Ovary (tissue), 7 donors: ENCODE measurements at regions not wholly inside any gene's neighbourhood (a gene's known extent, or its start where the extent isn't known, plus 50 kb on each side); places are given as distances from the start of the nearest gene placed in this dataset.

Experiments
- DNase-seq, 5 donors: peaks; one replicate each; pipeline ENCODE4 v3.0.0-alpha.2; 2019 to 2020
- H3K27ac ChIP-seq, 2 donors: fragments of 200-600 bp; one replicate each; pipeline versions ENCODE4 v1.5.1 to v1.8.0; 2019 to 2022
- H3K27me3 ChIP-seq: fragments of 200-600 bp; one replicate; pipeline ENCODE4 v1.8.0; 2022
- H3K36me3 ChIP-seq: fragments of 200-600 bp; sonication (generic); one replicate; pipeline ENCODE4 v1.5.1; 2019
- H3K4me1 ChIP-seq: one replicate; pipeline ENCODE4 v1.8.1; 2013; ENCODE audit warnings: mild to moderate bottlenecking, moderate library complexity; ENCODE audit not compliant: insufficient read depth
- H3K4me3 ChIP-seq: fragments of 200-600 bp; sonication (generic); one replicate; pipeline ENCODE4 v1.5.1; 2017
- H3K9me3 ChIP-seq, 2 donors: fragments of 200-600 bp in 1 of 2; sonication (generic) in 1 of 2; one replicate each; pipeline versions ENCODE4 v1.5.1 to v1.8.1; 2013 to 2019; ENCODE audit warnings: mild to moderate bottlenecking in 1 of 2, moderate library complexity in 1 of 2
- EP300 ChIP-seq: sonication (generic); formaldehyde crosslinking; IDR thresholded peaks from one replicate; pipeline ENCODE4 v1.6.1; 2017; ENCODE audit warnings: antibody characterized with exemption
- POLR2A ChIP-seq: fragments of 450-650 bp; IDR thresholded peaks from one replicate; pipeline ENCODE4 v1.6.1; 2017; ENCODE audit warnings: antibody characterized with exemption, mild to moderate bottlenecking, moderate library complexity
- WGBS, 3 donors: extraction: QIAGEN DNeasy Blood & Tissue Kit in 1 of 3; methylation state at CpG; one replicate each; pipeline versions ENCODE4 v1.1.5 to v1.1.7; 2013 to 2017; 5-methylcytosine and 5-hydroxymethylcytosine counted together
- intact Hi-C, 4 donors: fragments of 100-400 bp; cut with DNase I; formaldehyde crosslinking; loops; one replicate each; pipeline versions ENCODE4 v1.11.0 to v1.15.1; 2022 to 2023
- TF ChIP-seq, protein P1 (sequence below), 3 donors: fragments of 450-650 bp in 2 of 3; fragments of 200-600 bp in 1 of 3; IDR thresholded peaks; one replicate each; pipeline versions ENCODE4 v1.5.1 to v1.8.0; 2016 to 2022; ENCODE audit warnings: antibody characterized with exemption in 3 of 3, mild to moderate bottlenecking in 1 of 3
- donor health status: DM: no; HTN: no; CAD: no; lungs with moderate emphysema.
- donor health status: DM: no; HTN: no; CAD: no.
- donor health status: Bipolar disorder and iron deficiency.
- donor health status: DM: no; HTN: no; CAD: no.
- donor health status: DM: yes; HTN: yes; CAD: no.

DNA sequence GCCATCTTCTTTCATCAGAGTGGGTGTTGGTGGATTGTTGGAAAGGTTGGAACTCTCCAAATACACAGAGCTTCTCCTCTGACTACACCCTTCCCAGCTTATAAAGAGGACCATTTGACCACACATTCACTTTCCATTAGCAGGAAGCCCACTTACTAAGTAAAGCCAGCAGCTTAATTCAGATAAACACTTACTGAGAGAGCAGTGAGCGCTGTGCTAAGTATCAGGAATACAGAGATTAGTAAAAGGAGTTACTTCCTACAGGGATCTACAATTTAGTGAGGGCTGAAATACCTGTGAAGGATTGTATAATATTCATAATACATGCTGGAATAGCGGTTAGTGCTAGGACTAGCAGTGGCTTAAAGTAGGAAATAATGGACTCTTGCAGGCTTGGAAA, 343.0 kb downstream of the NYAP2 start:
- Histone ChIP-seq H3K9me3 (no peaks in the 10 kb centered on the region), H3K4me1 (peaks cover 8% of the 10 kb centered on the region), H3K4me3 (no peak overlapping the region), H3K36me3 (no peaks in the 10 kb centered on the region), H3K27ac (no peak overlapping the region), H3K27me3 (no peaks in the 10 kb centered on the region)
- TF ChIP-seq, protein P1, sequence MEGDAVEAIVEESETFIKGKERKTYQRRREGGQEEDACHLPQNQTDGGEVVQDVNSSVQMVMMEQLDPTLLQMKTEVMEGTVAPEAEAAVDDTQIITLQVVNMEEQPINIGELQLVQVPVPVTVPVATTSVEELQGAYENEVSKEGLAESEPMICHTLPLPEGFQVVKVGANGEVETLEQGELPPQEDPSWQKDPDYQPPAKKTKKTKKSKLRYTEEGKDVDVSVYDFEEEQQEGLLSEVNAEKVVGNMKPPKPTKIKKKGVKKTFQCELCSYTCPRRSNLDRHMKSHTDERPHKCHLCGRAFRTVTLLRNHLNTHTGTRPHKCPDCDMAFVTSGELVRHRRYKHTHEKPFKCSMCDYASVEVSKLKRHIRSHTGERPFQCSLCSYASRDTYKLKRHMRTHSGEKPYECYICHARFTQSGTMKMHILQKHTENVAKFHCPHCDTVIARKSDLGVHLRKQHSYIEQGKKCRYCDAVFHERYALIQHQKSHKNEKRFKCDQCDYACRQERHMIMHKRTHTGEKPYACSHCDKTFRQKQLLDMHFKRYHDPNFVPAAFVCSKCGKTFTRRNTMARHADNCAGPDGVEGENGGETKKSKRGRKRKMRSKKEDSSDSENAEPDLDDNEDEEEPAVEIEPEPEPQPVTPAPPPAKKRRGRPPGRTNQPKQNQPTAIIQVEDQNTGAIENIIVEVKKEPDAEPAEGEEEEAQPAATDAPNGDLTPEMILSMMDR (IDR thresholded peaks at IDR 0.05), result no peak
- TF ChIP-seq POLR2A, result no peak
- no peak for TF ChIP-seq EP300
- WGBS, 3 donors, result 92 to 99% (median 97%) methylated on average over 2 of the region's 2 CpGs
- no peak for DNase-seq
- intact Hi-C loops, result no loop called here

DNA sequence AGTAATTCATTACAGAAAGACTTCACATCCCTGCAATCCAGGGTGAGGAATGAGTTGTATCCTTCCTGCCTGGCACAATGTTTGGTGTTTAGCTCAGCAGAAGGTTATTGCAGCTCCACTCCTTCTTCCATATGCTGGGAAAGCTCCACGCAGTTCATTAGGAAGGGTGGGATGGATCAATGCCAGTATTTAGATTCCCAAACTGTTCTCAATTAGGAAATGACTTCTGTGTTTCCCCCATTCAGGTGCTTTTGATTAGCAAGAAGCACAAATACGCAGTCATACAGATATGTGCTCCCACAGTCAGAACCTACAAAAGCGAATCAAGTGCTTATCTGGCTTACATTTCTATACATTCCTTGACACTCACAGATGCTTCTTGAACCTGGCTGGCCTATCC, 340.6 kb downstream of the NYAP2 start:
- H3K4me3 ChIP-seq, result no peak overlapping the region
- H3K36me3 ChIP-seq, result no peaks in the 10 kb centered on the region
- H3K9me3 ChIP-seq, result no peaks in the 10 kb centered on the region
- peaks cover 11% of the 10 kb centered on the region for H3K4me1 ChIP-seq
- TF ChIP-seq, protein P1 (IDR thresholded peaks at IDR 0.05), result no peak
- TF ChIP-seq EP300, result no peak
- TF ChIP-seq POLR2A, result no peak
- no peak for DNase-seq
- H3K27ac ChIP-seq, result no peak overlapping the region
- intact Hi-C loops, result no loop called here
- H3K27me3 ChIP-seq, result no peaks in the 10 kb centered on the region
- 51 to 61% (median 52%) methylated on average over 3 of the region's 3 CpGs for WGBS, 3 donors

DNA sequence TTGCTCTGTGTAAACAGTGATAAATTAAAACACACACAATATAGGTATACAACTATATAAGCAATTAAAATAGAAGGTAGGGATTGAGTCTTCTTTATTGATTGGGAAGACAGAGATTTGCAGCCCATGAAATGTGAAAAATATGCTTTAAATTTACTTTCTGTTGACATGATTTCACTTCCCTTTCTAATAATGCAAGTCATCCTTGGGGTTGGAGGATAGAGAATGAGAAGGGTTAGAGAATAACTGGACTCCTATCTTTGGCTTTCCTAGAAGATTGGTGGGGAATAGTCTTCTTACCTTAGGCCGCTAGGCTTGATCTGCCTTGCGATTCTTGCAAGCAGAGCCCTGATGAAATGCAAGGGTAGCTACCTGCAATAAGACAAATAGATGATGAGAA, 339.8 kb downstream of the NYAP2 start:
- TF ChIP-seq, protein P1 (IDR thresholded peaks at IDR 0.05), result no peak
- TF ChIP-seq EP300 (no peak), POLR2A (no peak)
- Histone ChIP-seq H3K27me3 (no peaks in the 10 kb centered on the region), H3K36me3 (no peaks in the 10 kb centered on the region), H3K9me3 (no peaks in the 10 kb centered on the region), H3K4me3 (no peak overlapping the region), H3K27ac (no peak overlapping the region), H3K4me1 (peaks cover 11% of the 10 kb centered on the region)
- 92 to 99% (median 95%) methylated on average over 2 of the region's 2 CpGs for WGBS, 3 donors
- intact Hi-C loops, result no loop called here
- no peak for DNase-seq

DNA sequence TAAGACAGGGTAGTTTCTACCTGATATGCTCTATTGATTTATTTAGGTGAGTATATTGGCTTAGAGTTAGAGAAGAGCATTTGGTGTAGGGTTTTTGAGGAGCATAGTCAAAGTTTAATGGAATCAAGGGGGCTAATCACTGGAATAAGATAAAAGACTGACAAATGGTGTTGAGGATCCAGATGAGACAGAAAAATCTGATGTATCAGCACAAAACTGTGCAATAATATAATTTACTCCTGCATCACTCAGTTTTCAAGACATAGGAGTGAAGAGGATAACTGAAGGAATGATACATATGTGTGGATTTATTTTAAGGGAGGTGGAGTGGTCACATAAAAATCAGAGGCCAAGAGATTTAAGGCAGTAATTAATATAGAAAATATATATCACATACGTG, 339.2 kb downstream of the NYAP2 start:
- TF ChIP-seq, protein P1 (IDR thresholded peaks at IDR 0.05), result no peak
- TF ChIP-seq POLR2A (no peak), EP300 (no peak)
- DNase-seq, result no peak
- intact Hi-C loops, result no loop called here
- H3K9me3 ChIP-seq, result no peaks in the 10 kb centered on the region
- WGBS, 3 donors, result 90 to 96% (median 91%) methylated on average over 1 of the region's 1 CpG
- no peak overlapping the region for H3K27ac ChIP-seq
- no peaks in the 10 kb centered on the region for H3K36me3 ChIP-seq
- no peak overlapping the region for H3K4me3 ChIP-seq
- peaks cover 11% of the 10 kb centered on the region for H3K4me1 ChIP-seq
- H3K27me3 ChIP-seq, result no peaks in the 10 kb centered on the region

DNA sequence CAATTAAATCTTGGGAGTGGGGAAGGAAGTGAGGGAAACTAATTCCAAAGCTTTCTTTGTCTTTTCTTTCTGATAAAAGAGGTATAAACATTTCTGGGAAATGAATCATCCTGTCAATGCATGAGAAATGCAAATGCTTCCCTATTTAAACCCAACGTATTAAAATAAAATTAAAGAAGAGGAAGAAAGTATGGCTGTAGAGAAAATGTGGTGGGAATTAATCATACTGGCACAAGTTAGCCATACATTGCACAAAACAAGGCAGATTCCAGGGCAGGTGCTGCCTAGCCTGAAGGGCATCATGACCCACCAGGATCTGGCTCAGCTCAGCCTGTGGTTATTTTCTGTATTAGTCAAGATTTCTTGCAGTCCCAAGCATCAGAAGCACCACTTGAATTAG, 338.0 kb downstream of the NYAP2 start:
- H3K36me3 ChIP-seq, result no peaks in the 10 kb centered on the region
- H3K27ac ChIP-seq, result no peak overlapping the region
- no peak for DNase-seq
- no peak for TF ChIP-seq EP300
- TF ChIP-seq POLR2A, result no peak
- TF ChIP-seq, protein P1 (IDR thresholded peaks at IDR 0.05), result no peak
- peaks cover 11% of the 10 kb centered on the region for H3K4me1 ChIP-seq
- WGBS, 3 donors, result 9 to 18% (median 13%) methylated on average over 1 of the region's 1 CpG
- no peaks in the 10 kb centered on the region for H3K27me3 ChIP-seq
- no peaks in the 10 kb centered on the region for H3K9me3 ChIP-seq
- intact Hi-C loops, result no loop called here
- no peak overlapping the region for H3K4me3 ChIP-seq
